OCI-LY1 (cell line): ENCODE measurements at regions not wholly inside any gene's neighbourhood (a gene's known extent, or its start where the extent isn't known, plus 50 kb on each side); places are given as distances from the start of the nearest gene placed in this dataset.

Experiments
- H2AFZ ChIP-seq: fragments of 200-600 bp; sonication (generic), shearing (Covaris generic); 2 replicates; pipeline ENCODE4 v1.6.0; 2014; ENCODE audit warnings: antibody characterized with exemption, mild to moderate bottlenecking, low read length
- H3F3A ChIP-seq: fragments of 200-600 bp; sonication (generic), shearing (Covaris generic); 2 replicates; pipeline ENCODE4 v1.6.0; 2014; ENCODE audit warnings: mild to moderate bottlenecking, antibody characterized with exemption, low read length, moderate library complexity; ENCODE audit not compliant: insufficient read depth
- H3K27ac ChIP-seq: fragments of 200-600 bp; sonication (generic); 2 replicates; pipeline ENCODE4 v1.5.1; 2014; ENCODE audit warnings: low read length, mixed run types, mild to moderate bottlenecking, low read depth; ENCODE audit not compliant: poor library complexity, severe bottlenecking
- H3K27me3 ChIP-seq: fragments of 200-600 bp; sonication (generic); 2 replicates; pipeline ENCODE4 v1.6.0; 2014; ENCODE audit warnings: antibody characterized with exemption, mild to moderate bottlenecking, low read length, moderate library complexity; ENCODE audit not compliant: insufficient read depth
- H3K36me3 ChIP-seq: fragments of 200-600 bp; sonication (generic); 2 replicates; pipeline ENCODE4 v1.6.1; 2014; ENCODE audit warnings: mild to moderate bottlenecking, antibody characterized with exemption, low read length, moderate library complexity, mixed read lengths; ENCODE audit not compliant: insufficient read depth
- H3K4me1 ChIP-seq: fragments of 200-600 bp; sonication (generic); 2 replicates; pipeline ENCODE4 v1.5.1; 2014; ENCODE audit warnings: mild to moderate bottlenecking, low read length, moderate library complexity; ENCODE audit not compliant: insufficient read depth, severe bottlenecking
- H3K4me2 ChIP-seq: fragments of 200-600 bp; sonication (generic), shearing (Covaris generic); 2 replicates; pipeline ENCODE4 v1.6.1; 2014; ENCODE audit warnings: low read length
- H3K4me3 ChIP-seq: fragments of 200-600 bp; sonication (generic); 2 replicates; pipeline ENCODE4 v1.5.1; 2014; ENCODE audit warnings: low read length, low read depth, mild to moderate bottlenecking, mixed read lengths; ENCODE audit not compliant: poor library complexity, severe bottlenecking
- H3K79me2 ChIP-seq: fragments of 200-600 bp; shearing (Covaris generic); 2 replicates; pipeline ENCODE4 v1.6.1; 2016; ENCODE audit warnings: mixed run types, low read length, mixed read lengths; ENCODE audit not compliant: insufficient read depth
- H3K9ac ChIP-seq: fragments of 200-600 bp; sonication (generic), shearing (Covaris generic); 2 replicates; pipeline ENCODE4 v1.6.1; 2014; ENCODE audit warnings: mild to moderate bottlenecking, low read length, mixed read lengths
- H3K9me2 ChIP-seq: fragments of 200-600 bp; sonication (generic), shearing (Covaris generic); 2 replicates; pipeline ENCODE4 v1.6.1; 2014; ENCODE audit warnings: low read depth, mild to moderate bottlenecking, low read length, mixed read lengths
- H3K9me3 ChIP-seq: fragments of 200-600 bp; shearing (Covaris generic); 2 replicates; pipeline ENCODE4 v1.6.1; 2014; ENCODE audit warnings: low read length, mixed read lengths
- H4K20me1 ChIP-seq: fragments of 200-600 bp; sonication (generic), shearing (Covaris generic); 2 replicates; pipeline ENCODE4 v1.6.0; 2016; ENCODE audit warnings: mild to moderate bottlenecking, low read length; ENCODE audit not compliant: insufficient read depth
- EZH2 ChIP-seq: fragments of 200-600 bp; sonication (generic), shearing (Covaris generic); IDR thresholded peaks from 2 replicates; pipeline ENCODE4 v1.8.0; 2017; ENCODE audit warnings: borderline replicate concordance, mixed run types, mild to moderate bottlenecking, antibody characterized with exemption, low read length, moderate library complexity, mixed read lengths
- TF ChIP-seq, protein P1 (sequence below): fragments of 200-600 bp; sonication (generic), shearing (Covaris generic); IDR thresholded peaks from 2 replicates; pipeline ENCODE4 v1.5.1; 2017; ENCODE audit warnings: mild to moderate bottlenecking, antibody characterized with exemption, low read length, moderate library complexity, mixed read lengths

GRCh38 chr3:80307844-80308243 is 540.0 kb upstream of the ROBO1 start:
- no peaks in the 10 kb centered on the region for H3K4me1 ChIP-seq
- H3K27ac ChIP-seq: no peak overlapping the region
- no peaks in the 10 kb centered on the region for H3F3A ChIP-seq
- no peaks in the 10 kb centered on the region for H3K27me3 ChIP-seq
- no peaks in the 10 kb centered on the region for H3K9me3 ChIP-seq
- no peak overlapping the region for H3K4me2 ChIP-seq
- H3K9ac ChIP-seq: no peak overlapping the region
- TF ChIP-seq, protein P1, sequence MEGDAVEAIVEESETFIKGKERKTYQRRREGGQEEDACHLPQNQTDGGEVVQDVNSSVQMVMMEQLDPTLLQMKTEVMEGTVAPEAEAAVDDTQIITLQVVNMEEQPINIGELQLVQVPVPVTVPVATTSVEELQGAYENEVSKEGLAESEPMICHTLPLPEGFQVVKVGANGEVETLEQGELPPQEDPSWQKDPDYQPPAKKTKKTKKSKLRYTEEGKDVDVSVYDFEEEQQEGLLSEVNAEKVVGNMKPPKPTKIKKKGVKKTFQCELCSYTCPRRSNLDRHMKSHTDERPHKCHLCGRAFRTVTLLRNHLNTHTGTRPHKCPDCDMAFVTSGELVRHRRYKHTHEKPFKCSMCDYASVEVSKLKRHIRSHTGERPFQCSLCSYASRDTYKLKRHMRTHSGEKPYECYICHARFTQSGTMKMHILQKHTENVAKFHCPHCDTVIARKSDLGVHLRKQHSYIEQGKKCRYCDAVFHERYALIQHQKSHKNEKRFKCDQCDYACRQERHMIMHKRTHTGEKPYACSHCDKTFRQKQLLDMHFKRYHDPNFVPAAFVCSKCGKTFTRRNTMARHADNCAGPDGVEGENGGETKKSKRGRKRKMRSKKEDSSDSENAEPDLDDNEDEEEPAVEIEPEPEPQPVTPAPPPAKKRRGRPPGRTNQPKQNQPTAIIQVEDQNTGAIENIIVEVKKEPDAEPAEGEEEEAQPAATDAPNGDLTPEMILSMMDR: no peak
- TF ChIP-seq EZH2: no peak
- no peaks in the 10 kb centered on the region for H4K20me1 ChIP-seq
- no peak overlapping the region for H2AFZ ChIP-seq
- H3K79me2 ChIP-seq: no peaks in the 10 kb centered on the region
- no peaks in the 10 kb centered on the region for H3K36me3 ChIP-seq
- H3K9me2 ChIP-seq: no peaks in the 10 kb centered on the region
- H3K4me3 ChIP-seq: no peak overlapping the region

DNA sequence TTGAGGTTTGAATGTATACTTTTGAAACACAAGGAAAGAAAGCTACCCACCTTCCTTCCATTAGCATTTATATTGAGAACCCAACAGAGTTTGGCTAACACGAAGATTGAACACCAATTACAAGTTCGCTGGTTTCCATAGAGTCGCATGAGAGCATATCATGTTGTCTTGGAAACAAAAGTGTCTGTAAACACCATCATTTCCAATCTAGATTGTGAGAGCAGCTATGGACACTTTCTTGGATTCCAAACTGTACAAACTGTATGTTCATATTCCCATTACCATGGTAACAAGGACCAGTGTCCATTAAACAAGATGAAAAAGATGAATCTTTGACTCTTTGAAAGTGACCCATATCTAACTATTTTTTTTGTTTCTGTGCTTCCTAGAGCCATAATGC is 529.9 kb upstream of the ROBO1 start:
- Histone ChIP-seq H3K27me3 (no peaks in the 10 kb centered on the region), H3K27ac (no peak overlapping the region), H3F3A (no peaks in the 10 kb centered on the region), H3K4me3 (no peak overlapping the region), H2AFZ (no peak overlapping the region), H3K9ac (no peak overlapping the region), H3K4me1 (no peaks in the 10 kb centered on the region), H4K20me1 (no peaks in the 10 kb centered on the region), H3K36me3 (no peaks in the 10 kb centered on the region), H3K4me2 (no peak overlapping the region), H3K9me2 (no peaks in the 10 kb centered on the region), H3K79me2 (no peaks in the 10 kb centered on the region), H3K9me3 (no peaks in the 10 kb centered on the region)
- TF ChIP-seq EZH2: no peak
- TF ChIP-seq, protein P1: no peak

- no peak overlapping the region for H3K9ac ChIP-seq
- no peak overlapping the region for H3K4me3 ChIP-seq
- H3K27me3 ChIP-seq: no peaks in the 10 kb centered on the region
- no peaks in the 10 kb centered on the region for H3K79me2 ChIP-seq
- H4K20me1 ChIP-seq: no peaks in the 10 kb centered on the region
- no peaks in the 10 kb centered on the region for H3K36me3 ChIP-seq
- H3K4me2 ChIP-seq: no peak overlapping the region
- H3K27ac ChIP-seq: no peak overlapping the region
- TF ChIP-seq, protein P1: no peak
- TF ChIP-seq EZH2: no peak
- no peaks in the 10 kb centered on the region for H3K9me3 ChIP-seq
- no peaks in the 10 kb centered on the region for H3K9me2 ChIP-seq
- no peaks in the 10 kb centered on the region for H3K4me1 ChIP-seq
- H3F3A ChIP-seq: no peaks in the 10 kb centered on the region
- no peak overlapping the region for H2AFZ ChIP-seq
Measured at GRCh38 chr3:80285388-80285787, 517.6 kb upstream of the ROBO1 start.
